ENCODE measurements at regions not wholly inside any gene's neighbourhood (a gene's known extent, or its start where the extent isn't known, plus 50 kb on each side); places are given as distances from the start of the nearest gene placed in this dataset.
A peak's percentile ranks its signal among the peaks of the same experiment; 100 is the strongest.

DNA sequence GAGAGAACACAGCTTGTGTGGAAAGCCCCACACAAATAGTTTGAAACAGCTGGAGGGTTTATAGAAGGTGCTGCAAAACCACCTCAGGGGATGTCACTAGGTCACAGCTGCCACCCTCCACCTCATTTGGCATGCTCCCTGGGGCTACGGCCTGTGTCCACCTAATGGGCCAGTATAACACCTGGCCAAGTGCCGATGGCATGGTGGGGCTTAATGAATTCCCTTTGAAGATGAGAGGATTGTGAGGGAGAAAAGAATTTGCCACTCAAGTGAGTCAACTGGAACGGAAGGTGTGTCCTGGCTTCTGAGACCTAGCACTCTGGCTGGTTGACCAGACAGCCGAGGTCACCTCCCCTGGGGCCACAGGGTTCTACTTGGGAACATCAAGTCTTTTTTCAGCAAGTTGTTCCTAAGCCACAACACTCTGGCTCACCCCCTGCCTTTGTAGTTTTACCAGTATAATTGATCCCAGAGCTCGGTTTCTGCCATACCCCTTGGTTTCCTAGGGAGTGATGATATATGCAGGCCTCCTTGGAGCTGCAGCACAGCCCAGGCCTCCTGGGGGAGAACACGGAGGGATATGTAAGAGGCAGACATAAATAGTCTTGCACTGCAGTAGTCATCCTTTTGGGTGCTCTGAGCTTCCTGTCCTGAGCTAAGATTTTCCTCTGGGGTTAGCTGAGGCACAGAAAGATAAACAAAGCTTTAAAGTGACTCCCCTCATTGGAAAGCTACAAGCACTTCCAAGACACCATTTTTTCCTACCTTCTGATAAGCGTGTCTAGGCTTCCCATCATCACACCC lies 178.2 kb upstream of the LPP start:
- DNase-seq (ENCODE audit: low read depth): peak; percentile 46

DNA sequence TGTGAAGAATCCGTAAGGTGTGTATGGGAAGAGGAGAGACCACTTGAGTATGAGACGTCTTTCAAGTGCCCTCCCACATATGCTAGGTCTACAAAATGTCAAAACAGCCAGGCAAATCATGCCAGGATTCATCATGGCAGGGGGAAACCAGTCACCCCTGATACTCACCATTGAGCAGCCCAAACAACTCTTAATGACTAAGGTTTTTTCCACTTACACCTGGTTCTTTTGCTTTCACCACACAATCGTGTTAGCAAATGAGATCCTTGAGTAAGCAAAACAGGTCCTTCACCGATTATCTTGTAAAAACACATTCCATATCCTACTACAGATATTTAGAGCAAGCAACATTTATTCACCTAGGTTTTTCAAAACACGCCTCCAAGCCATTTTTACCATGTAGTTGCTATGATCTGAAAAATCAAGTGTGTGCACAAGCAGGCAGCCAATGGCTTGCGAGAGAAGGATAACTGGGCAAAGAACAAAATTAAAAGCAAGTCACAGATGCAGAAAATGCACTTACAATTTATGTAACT lies 177.5 kb upstream of the LPP start:
- DNase-seq (ENCODE audit: low read depth): no peak

DNA sequence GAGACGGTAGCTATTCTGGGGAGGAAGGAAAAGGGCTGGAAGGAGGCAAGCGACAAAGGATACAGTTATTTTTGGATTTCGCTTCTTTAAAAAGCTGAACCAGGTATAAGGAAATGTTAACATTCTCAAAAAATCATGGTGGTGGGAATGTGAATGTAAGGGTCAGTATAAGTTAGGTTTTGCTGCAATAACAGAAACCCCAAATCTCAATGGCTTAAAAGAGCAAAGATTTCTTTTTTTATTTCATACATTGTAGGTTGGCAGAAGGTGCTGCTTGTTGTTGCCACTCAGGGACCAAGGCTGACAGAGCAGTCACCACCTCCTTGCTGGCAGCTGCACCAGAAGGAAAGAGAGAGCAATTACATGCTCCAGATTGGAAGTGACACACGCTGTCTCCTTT lies 176.3 kb upstream of the LPP start:
- no peak for DNase-seq (ENCODE audit: low read depth)

DNA sequence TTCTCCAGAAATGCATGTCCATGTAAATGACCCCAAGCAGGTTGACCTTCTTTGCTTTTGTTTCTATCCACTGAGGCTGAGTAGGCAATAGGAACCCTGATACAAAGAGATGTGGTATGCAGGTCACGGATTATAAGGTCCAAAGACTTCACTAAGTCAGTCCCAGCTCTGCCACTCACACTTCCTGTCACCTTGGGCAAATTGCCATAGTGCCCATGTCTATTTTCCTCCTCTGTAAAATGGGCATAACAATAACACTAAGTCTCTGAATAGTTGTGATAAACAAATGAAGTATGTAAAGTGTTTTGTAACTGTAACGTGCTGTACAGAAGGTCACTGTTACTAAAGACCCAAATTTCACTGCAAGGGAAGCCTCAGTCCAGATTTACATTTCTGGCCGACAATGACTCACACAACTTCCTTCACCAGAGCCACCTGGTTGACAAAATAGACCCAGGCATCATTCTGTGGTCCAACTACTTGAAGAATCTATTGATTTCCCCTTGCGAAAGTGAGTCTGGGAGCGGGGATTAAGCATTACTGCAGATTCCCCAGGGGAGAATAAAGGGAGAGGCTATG lies 175.4 kb upstream of the LPP start:
- DNase-seq (ENCODE audit: low read depth): peak; percentile 78

DNA sequence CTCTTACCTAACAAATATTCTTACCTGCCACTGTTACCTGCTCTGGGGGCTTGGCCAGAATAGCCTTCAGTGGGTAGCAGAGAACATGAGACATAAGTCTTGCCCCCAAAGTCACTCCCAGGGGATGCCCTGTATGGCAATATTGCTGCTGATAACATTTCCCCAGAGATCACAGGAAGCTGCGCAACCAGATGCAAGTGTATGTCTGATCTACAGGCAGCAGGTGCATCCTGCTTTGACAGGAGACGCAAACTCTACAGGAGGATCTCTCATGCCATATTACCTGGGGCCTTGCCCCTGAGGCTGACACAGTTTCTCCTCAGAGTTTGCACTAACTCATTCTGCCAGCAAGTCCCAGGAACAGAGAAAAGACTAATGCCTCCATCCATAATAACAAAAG lies 174.4 kb upstream of the LPP start:
- no peak for DNase-seq (ENCODE audit: low read depth)

DNA sequence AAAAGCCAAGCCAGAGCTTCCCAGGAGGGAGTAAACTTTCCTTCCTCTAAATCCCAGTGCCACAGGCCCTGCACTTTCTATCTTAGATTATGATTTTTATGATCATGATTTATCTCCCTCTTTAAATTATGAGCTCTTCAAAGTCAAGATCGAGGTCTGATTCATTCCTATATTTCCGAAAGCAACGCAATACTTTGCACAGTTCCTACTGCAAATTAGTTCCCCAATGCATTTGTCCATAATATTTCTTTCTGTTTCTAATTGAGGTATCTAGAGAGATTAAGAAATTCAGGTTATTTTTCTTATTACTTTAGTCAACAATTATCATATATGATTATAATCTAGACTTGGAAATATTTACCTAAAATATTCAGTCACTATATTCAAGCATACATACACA lies 173.1 kb upstream of the LPP start:
- DNase-seq (ENCODE audit: low read depth): no peak

DNA sequence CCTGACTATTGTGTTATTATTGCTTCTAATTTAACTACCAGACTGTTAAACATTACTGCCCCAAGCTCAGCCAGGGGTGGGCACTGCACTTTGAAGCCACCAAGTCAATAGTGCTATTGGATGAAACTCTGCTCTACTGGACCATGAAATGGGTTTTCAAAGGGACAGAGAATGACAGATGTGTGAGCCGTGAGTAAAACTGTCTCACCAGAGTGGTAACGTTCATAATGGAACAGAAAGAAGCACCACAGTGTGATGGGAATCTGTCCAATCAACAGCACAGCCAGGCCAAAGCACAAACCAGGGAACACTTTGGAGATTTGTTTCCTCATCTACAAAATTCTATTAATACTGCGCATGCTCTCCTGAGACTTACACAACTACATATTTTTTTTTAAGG lies 171.8 kb upstream of the LPP start:
- DNase-seq (ENCODE audit: low read depth): no peak

DNA sequence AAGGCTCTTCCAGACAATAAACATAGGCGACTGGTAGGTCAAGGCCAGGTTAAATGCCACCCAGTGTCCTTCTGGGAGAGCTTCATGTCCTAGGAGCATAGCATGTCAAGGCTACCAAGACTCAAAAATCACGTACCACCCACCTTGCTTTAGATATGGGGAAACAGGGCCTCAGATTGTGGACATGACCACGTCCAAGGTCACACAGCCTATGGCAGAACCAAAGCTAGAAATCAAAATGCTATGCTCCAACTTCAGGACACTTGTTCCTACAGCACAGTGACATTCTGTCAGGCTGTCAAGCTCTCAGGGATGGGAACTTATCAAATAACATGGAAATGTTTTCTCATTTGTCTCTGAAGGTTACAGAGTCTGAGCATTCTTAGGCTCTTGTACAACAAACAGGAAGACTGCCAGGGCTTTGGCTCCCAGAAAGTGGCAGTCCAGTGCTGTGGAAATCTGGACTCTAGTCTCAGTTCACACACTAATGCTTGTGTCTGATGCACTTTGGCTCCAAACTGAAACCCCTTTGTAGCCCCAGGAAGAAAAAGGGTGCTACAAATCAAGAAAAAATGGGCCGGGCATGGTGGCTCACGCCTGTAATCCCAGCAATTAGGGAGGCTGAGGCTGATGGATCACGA lies 170.4 kb upstream of the LPP start:
- DNase-seq (ENCODE audit: low read depth): no peak

DNA sequence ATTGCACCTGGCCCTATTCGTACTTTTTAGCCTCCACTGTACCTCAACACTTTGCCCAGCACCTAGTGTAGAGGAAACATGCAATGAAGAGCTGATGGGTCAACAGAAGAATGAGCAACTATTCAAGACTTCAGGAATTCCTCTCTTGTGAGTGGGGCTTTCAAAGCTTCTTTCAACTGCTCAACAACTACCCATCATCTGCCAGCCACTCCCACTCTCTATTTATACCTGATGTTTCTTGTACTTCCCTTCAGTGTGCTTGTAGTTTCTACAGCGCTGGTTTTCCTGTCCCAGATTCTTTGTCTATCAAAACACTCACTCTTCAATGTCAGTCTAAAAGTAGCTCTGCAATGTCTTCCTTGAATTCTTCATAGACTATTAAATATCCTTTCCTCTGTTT lies 168.3 kb upstream of the LPP start:
- peak; percentile 40 for DNase-seq (ENCODE audit: low read depth)

DNA sequence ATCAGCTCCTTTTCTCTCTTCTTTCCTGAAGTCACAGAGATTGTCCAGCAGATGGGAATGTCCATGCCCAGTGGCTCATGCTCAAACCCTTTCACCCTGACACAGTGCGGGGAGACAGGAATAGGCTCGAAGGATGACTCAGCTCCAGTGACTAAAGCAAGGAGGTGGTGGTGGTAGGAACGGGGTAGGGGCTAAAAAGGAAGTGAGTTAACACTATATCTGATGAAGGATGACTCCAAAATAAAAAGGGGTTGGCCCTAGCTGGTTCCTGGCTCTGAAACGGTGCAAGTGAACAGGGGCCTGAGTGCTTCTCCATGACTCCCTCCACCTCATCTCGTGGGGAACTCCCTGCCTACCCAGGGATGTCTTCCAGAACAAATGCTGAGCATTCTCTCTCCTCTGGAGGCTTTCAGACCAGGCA lies 167.4 kb upstream of the LPP start:
- peak; percentile 92 for DNase-seq (ENCODE audit: low read depth)

DNA sequence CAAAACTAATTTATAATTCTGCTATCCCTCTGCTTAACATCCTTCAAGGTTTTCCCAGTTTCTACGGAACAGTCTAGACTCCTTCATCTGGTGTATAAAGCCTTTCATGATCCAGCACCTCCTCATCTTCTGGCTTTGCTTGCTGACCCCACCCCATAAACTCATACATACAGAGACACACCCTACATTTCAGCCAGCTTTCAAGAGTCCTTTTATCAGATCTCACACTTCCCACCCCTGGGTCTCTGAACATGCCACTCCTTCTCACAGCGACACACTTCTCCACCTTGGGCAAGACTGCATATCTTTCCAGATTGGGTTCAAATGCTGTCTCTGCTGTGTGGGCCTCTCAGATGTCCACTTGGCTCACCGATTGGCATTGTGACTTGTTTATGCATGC lies 166.8 kb upstream of the LPP start:
- no peak for DNase-seq (ENCODE audit: low read depth)

DNA sequence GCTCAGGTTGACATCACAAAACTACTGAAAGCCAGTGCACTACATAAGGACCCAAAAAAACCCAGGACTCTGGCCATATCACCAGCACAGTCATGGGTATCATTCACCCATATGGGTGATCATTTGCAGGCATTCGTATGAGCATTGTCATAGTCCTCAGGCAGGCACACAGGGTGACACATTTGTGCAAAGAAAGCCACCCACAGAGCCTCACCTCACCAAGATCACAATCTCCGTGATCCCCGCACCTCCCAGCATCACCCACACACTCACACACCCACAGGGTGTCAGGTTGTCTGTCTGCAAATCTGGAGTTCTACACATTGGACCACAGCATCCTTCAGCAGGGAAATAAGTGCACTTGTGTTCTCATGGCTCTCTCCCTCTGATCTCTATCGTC lies 166.0 kb upstream of the LPP start:
- no peak for DNase-seq (ENCODE audit: low read depth)

DNA sequence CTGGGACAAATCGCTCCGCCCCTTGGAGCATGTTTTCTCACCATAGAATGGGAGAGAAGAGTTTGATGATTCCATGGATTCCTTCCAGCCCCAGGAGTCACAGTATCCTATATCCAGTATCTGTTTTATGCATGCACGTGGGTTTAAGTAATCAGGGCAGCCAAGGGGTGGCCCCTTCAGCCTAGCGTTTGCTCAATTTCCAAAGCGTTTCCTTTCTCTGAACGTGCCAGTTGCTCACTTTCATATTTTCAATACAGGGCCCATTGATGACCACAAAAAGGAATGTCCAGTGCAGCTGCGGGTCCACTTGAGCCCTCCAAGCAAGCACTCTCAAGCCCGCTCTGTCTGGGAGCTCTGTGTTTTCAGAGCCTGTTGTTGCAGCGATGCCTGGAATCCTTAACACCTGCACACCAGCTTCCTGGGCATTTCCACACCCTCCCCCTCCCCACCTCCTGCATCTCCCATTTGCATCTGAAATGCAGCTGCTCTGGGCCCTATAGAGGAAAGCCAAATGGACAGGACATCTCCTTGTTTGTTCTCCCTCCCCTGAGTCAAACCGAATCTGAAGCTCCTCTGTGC lies 164.3 kb upstream of the LPP start:
- DNase-seq (ENCODE audit: low read depth): no peak

DNA sequence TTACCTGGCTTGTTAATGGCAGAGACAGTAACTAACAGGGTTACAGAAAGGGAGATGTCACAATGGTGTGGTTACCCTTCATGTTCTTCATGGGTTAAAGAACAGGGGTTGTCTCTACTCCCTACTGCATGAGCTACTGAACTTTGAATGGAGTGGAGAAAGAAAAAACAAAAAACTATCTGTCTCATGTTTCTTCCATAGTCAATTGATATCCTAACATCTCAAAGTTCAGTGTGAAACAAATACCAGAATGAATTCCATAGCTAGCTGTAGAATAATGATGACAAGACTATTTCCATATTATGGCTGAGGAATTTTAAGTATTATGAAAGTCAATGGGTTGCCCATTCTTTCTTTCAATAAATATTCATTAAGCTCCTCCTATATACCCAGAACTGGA lies 161.3 kb upstream of the LPP start:
- no peak for DNase-seq (ENCODE audit: low read depth)

DNA sequence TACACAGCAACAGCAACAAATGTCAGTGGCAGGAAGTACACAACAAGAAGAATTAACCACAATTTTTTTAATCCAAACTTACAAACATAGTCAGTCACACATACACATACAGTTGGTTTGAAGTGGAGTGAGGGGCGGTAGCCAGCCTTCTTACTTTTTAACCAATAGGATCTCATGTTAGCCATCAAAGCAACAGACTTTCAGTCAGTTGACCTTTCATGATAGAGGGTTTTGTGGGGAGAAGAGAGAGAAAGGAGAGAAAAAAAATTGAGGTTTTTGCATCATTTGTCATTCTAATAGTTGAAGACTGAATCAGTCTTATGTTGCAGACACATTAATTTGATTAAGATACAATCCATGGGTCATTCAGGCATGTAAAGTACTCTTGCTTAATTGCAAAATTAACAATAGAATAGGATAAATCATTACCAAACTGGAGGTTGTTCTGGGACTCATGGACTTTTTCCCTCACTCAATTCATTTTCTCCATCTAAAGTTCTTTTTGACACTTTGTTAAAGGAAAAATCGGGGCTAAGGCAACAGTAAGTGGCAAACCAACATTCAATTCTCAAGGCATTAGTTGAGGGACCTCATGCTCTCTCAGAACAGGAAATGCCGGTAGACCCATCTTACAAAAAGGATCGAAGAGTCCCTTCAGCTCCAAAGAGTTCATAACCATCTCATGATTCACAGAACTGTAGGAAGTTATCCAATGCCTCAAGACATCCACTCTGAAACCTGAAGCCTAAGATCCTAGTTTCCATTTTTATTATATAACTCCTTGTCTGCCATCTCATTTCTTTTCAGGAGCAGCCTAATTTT lies 159.5 kb upstream of the LPP start:
- peak; percentile 79 for DNase-seq (ENCODE audit: low read depth)

DNA sequence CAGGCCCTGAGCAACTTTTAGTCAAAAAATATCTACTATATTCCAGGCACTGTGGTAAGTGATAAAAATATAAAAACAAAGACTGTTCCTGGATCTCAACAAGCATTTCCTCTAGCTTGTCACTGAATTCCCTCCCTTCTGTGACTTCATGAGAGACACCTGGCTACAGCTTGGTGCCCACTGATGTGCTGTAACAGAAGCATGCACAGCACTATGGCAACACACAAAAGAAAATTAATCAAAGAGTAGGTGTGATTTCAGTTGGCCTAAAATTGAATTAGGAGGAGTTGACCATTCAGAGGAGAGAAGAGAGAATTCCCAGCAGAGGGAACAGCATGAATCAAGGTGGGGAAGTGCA lies 158.9 kb upstream of the LPP start:
- no peak for DNase-seq (ENCODE audit: low read depth)

DNA sequence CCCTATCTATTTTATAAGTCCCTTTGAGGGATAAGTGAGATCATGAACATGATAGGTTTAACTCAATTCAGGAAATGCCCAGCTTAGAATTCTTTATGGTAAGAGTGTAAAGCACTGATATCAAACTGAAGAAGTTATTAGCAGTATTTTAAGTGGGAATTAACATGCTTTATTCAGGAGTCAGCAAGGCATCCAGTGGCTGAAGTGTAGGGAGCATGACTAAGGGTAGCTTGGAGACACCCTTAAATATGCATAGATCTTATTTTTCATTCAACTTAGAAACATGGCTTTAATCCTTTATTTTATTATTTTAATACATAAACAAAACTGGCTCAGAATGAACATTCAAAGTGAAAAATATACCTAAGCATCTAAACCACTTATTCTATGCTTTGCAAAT lies 158.3 kb upstream of the LPP start:
- no peak for DNase-seq (ENCODE audit: low read depth)

DNA sequence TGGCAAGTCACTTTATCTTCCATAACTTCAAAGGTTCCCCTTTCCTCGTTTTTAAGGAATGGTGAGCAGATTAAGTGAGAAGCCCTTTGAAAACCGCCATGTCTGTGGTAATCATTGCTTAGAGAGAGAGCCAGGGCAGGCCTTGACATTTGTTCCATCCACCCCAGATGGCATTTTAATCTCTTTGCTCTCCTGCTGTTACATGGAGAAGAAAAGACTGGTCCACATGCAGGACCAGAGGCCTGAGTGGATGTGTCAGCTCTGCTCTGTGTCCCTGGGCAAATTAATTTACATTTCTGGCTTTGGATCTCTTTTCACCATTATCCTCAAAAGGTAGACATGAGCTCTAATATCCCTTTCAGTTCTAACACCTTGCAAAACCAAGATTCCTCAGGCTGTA lies 157.3 kb upstream of the LPP start:
- DNase-seq (ENCODE audit: low read depth): no peak

DNA sequence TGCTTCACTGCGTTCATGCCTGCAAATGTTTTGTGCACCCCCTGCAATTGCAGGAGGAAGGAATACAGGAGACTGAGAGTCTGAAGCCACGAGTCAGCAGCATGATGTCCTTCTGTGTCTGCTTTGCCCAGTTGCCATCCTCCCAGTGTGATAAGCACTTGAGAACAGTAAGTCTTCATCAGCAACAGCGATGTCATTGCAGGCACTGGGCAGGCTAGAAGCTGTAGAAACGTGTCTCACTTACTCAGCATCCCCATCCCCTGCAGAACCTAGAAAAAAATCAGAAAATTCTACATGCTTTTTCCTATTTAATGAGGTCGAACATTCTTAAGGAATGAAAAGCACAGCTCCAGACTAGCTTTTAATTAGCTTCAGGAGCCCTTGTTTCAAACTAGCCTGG lies 156.5 kb upstream of the LPP start:
- no peak for DNase-seq (ENCODE audit: low read depth)

DNA sequence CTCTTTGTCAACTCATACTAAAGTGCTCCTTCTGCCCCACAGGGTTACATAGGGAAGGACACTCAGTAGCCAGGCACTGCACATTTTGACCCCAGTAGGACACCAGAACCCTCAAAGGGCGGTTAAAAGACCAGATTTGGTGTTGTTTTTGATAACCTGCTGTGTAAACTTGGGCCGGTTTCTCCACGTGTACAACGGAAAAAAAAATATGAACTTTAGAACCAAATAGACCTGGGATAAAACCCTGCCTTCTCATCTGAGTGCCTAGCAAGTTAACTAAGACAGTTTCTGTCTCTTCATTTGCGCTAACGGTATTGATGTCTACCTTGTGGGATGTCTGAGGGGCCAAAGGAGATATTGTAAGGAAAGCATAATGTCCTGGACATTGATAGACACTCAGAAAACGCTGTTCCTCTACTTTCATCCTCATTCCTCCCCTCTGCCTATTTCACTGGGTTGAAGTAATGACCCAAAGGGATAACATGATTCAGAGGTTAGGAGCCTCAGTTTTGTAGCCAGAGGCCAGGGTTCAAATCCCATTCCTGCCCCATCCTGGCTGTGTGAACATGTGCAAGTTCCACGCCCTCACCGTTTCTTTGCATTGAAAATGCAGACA lies 155.9 kb upstream of the LPP start:
- DNase-seq (ENCODE audit: low read depth): no peak

DNA sequence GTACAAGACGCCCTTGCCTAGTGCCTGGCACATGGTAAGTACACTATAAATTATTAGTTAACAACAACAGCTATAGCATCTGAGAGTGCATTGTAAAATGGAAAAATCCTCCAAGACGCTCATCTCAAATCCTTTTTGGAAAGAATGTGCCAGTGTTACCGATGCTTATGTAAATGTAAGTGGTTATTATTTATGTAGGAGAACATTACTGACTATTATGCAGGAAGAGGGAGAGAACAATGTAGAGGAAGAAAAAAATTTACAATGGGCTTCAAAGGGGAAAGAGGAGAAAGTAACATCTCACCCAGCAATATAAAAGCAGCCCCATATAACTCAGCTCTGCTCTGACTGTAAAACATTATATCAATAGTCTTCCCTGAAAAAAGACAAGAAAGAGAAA lies 155.3 kb upstream of the LPP start:
- no peak for DNase-seq (ENCODE audit: low read depth)

DNA sequence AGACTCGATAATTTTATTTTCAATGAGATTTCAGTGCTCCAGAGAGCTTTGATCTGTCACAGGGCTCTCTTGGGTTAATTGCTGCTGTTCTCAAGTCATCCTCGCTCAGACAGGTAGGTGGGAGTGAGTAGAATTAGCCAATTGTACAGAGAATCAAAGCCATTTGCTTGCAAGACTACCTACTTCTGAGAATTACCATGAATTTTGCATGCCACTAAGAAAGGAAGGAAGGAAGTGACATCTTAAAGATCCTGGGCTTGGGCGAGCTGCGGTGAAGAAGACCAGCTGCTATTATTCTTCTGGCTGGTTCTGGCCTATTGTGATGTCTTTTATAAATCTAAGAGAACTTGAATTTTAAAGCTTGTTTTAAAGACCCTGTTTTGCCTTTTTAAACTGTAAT lies 154.1 kb upstream of the LPP start:
- DNase-seq (ENCODE audit: low read depth): no peak

Measured in iris pigment epithelial cell (primary cell).